HepG2 (cell line): ENCODE measurements at regions not wholly inside any gene's neighbourhood (a gene's known extent, or its start where the extent isn't known, plus 50 kb on each side); places are given as distances from the start of the nearest gene placed in this dataset.

Experiments
- ARID5B ChIP-seq: IDR thresholded peaks from 2 replicates; pipeline ENCODE4 v1.4.0; 2020; ENCODE audit warnings: mild to moderate bottlenecking, missing genetic modification reagents
- CREB1 ChIP-seq, 2 experiments: fragments of 450-650 bp in 1 of 2; IDR thresholded peaks; 2 replicates each; pipeline ENCODE4 v1.6.1; 2016 to 2017; ENCODE audit warnings: control low read depth in 1 of 2, mild to moderate bottlenecking in 1 of 2, missing compliant biosample characterization in 1 of 2, missing genetic modification characterization in 1 of 2
- DZIP1 ChIP-seq: sonication (generic); formaldehyde crosslinking; IDR thresholded peaks from 2 replicates; pipeline ENCODE4 v1.5.0; 2020; ENCODE audit warnings: mild to moderate bottlenecking, missing genetic modification reagents
- FOXP1 ChIP-seq, 2 experiments: fragments of 450-650 bp in 1 of 2; IDR thresholded peaks; 2 replicates each; pipeline ENCODE4 v1.6.1; 2017 to 2018; ENCODE audit warnings: antibody characterized with exemption in 1 of 2
- FOXP4 ChIP-seq: sonication (generic); formaldehyde crosslinking; IDR thresholded peaks from 2 replicates; pipeline ENCODE4 v1.4.0; 2020; ENCODE audit warnings: missing genetic modification reagents
- HNF4A ChIP-seq: sonication (generic); formaldehyde crosslinking; IDR thresholded peaks from 2 replicates; pipeline ENCODE4 v1.4.0; 2020; ENCODE audit warnings: missing genetic modification reagents
- HNF4G ChIP-seq, 2 experiments: sonication (generic) in 1 of 2; formaldehyde crosslinking in 1 of 2; IDR thresholded peaks; 2 replicates each; pipeline versions ENCODE4 v1.4.0 to v1.6.1; 2011 to 2020; ENCODE audit warnings: borderline replicate concordance in 2 of 2, low read depth in 2 of 2, mild to moderate bottlenecking in 2 of 2, low read length in 1 of 2, missing genetic modification reagents in 1 of 2, moderate library complexity in 1 of 2
- RARA ChIP-seq: IDR thresholded peaks from 2 replicates; pipeline ENCODE4 v1.6.1; 2016; ENCODE audit warnings: missing genetic modification reagents, missing compliant biosample characterization
- SOX6 ChIP-seq, 2 experiments: fragments of 450-650 bp in 1 of 2; sonication (generic) in 1 of 2; formaldehyde crosslinking in 1 of 2; IDR thresholded peaks; 2 replicates each; pipeline versions ENCODE4 v1.4.0 to v1.6.1; 2017 to 2020; ENCODE audit warnings: antibody characterized with exemption in 1 of 2, mild to moderate bottlenecking in 1 of 2, missing genetic modification reagents in 1 of 2
- THYN1 ChIP-seq: sonication (generic); formaldehyde crosslinking; IDR thresholded peaks from 2 replicates; pipeline ENCODE4 v1.8.1; 2023; ENCODE audit warnings: low read depth, mild to moderate bottlenecking, moderate library complexity, missing genetic modification reagents, borderline replicate concordance
- ZFP91 ChIP-seq: sonication (generic); formaldehyde crosslinking; IDR thresholded peaks from 2 replicates; pipeline ENCODE4 v1.9.0; 2022; ENCODE audit warnings: missing genetic modification reagents, mild to moderate bottlenecking, borderline replicate concordance
- ZMYM4 ChIP-seq: sonication (generic); formaldehyde crosslinking; IDR thresholded peaks from 2 replicates; pipeline ENCODE4 v1.8.1; 2023; ENCODE audit warnings: mild to moderate bottlenecking, missing genetic modification reagents
- ZNF577 ChIP-seq: sonication (generic); formaldehyde crosslinking; IDR thresholded peaks from 2 replicates; pipeline ENCODE4 v1.4.0; 2020; ENCODE audit warnings: mild to moderate bottlenecking, low read depth, missing genetic modification reagents, borderline replicate concordance

- TF ChIP-seq FOXP4 (CRISPR knock-in tag): peak; percentile 29; the same call in 1 of the 2 replicates
- TF ChIP-seq ARID5B (CRISPR knock-in tag): peak; percentile 82
- TF ChIP-seq ZFP91 (CRISPR knock-in tag): no peak
- peak; percentile 67 for TF ChIP-seq HNF4A (CRISPR knock-in tag)
- TF ChIP-seq CREB1 (IDR thresholded peaks at IDR 0.05): no peak
- peak; percentile 37; the same call in 1 of the 2 replicates for TF ChIP-seq CREB1 (CRISPR knock-in tag; IDR thresholded peaks at IDR 0.05)
- no peak for TF ChIP-seq FOXP1 (IDR thresholded peaks at IDR 0.05)
- TF ChIP-seq FOXP1 (CRISPR knock-in tag; IDR thresholded peaks at IDR 0.05): peak; percentile 52; the same call in 1 of the 2 replicates
- no peak for TF ChIP-seq SOX6 (IDR thresholded peaks at IDR 0.05)
- TF ChIP-seq SOX6 (CRISPR knock-in tag; IDR thresholded peaks at IDR 0.05): peak; percentile 74; the same call in 1 of the 2 replicates
- no peak for TF ChIP-seq DZIP1 (CRISPR knock-in tag)
- peak; percentile 75 for TF ChIP-seq ZMYM4 (CRISPR knock-in tag)
- no peak for TF ChIP-seq THYN1 (CRISPR knock-in tag)
- TF ChIP-seq RARA: peak; percentile 24; the same call in 1 of the 2 replicates
- no peak for TF ChIP-seq ZNF577 (CRISPR knock-in tag)
- TF ChIP-seq HNF4G (IDR thresholded peaks at IDR 0.05; ENCODE audit: borderline replicate concordance, low read depth, low read length): peak; percentile 53; the same call in 1 of the 2 replicates
- no peak for TF ChIP-seq HNF4G (CRISPR knock-in tag; IDR thresholded peaks at IDR 0.05; ENCODE audit: borderline replicate concordance, low read depth)
Measured at GRCh38 chr2:83067947-83068346, 1391.1 kb downstream of the SUCLG1 start (continued).
